ENCODE measurements at regions not wholly inside any gene's neighbourhood (a gene's known extent, or its start where the extent isn't known, plus 50 kb on each side); places are given as distances from the start of the nearest gene placed in this dataset.

DNA sequence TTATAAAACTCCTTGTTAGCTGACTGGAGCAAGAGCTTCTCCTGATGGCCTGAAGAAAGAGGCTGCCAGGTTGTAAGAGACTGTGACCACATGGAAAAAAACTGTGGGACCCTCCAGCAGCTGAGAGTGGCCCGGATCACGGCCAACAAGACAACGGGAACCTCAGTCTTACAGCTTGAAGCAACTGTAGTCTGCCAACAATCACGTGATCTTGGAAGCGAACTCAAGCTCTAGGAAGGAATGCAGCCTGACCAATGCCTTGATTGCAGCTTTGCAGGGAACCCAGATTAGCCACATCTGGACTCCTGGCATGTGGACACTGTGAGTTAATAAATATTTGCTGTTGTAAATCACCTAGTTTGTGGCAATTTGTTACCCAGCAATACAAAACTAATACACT, 442.6 kb upstream of the PRMT6 start:
- no peak overlapping the region for H3K27ac ChIP-seq
- H3K36me3 ChIP-seq = no peaks in the 10 kb centered on the region
- TF ChIP-seq POLR2AphosphoS5 (IDR thresholded peaks at IDR 0.05) (no peak), CTCF (IDR thresholded peaks at IDR 0.05 in 8 of 11, conservative IDR thresholded peaks at IDR 0.05 in 3 of 11) (no peak), POLR2A (IDR thresholded peaks at IDR 0.05) (no peak)
- H3K9me3 ChIP-seq = no peaks in the 10 kb centered on the region
- no peaks in the 10 kb centered on the region for H3K27me3 ChIP-seq (replicated peaks in 1 of 7)
- no peak overlapping the region for H3K4me3 ChIP-seq
- intact Hi-C loops (cut with DNase I; ENCODE audit: low total_unique reads) = no loop called here
- DNase-seq = no peak
- no peaks in the 10 kb centered on the region for H3K4me1 ChIP-seq
- whole genome bisulfite sequencing, 5 donors = 78 to 86% (median 79%) methylated on average over 5 of the region's 5 CpGs

DNA sequence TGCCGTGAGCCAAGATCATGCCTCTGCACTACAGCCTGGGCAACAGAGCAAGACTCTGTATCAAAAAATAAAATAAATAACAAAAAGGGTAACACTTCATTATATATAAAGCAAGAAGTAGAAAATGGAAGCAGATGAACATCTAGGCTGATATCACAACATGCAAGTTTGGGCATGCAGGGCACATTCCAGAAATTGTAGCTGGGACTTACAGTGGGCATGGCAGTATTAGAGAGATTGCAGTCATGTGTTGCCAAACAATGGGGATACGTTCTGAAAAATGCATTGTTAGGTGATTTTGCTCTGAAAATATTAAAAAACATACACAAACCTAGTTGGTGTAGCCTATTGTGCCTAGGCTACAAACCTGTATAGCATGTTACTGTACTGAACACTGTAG, 441.0 kb upstream of the PRMT6 start:
- intact Hi-C loops (cut with DNase I; ENCODE audit: low total_unique reads) = no loop called here
- Histone ChIP-seq H3K36me3 (no peaks in the 10 kb centered on the region), H3K4me3 (no peak overlapping the region), H3K9me3 (no peaks in the 10 kb centered on the region), H3K27me3 (replicated peaks in 1 of 7) (no peaks in the 10 kb centered on the region), H3K4me1 (no peaks in the 10 kb centered on the region), H3K27ac (no peak overlapping the region)
- TF ChIP-seq CTCF (IDR thresholded peaks at IDR 0.05 in 8 of 11, conservative IDR thresholded peaks at IDR 0.05 in 3 of 11) = no peak
- TF ChIP-seq POLR2A (IDR thresholded peaks at IDR 0.05) = no peak
- no peak for TF ChIP-seq POLR2AphosphoS5 (IDR thresholded peaks at IDR 0.05)
- 64 to 78% (median 73%) methylated on average over 2 of the region's 2 CpGs for WGBS, 5 donors
- DNase-seq = no peak

GRCh38 chr1:106619080-106619826, 437.2 kb upstream of the PRMT6 start:
- Histone ChIP-seq H3K36me3 (no peaks in the 10 kb centered on the region), H3K4me1 (no peaks in the 10 kb centered on the region), H3K27me3 (replicated peaks in 1 of 7) (no peaks in the 10 kb centered on the region), H3K9me3 (peaks cover 0 to 9% (median 0%) of the 10 kb centered on the region in 8 donors), H3K27ac (no peak overlapping the region), H3K4me3 (no peak overlapping the region)
- intact Hi-C loops (cut with DNase I; ENCODE audit: low total_unique reads) = no loop called here
- TF ChIP-seq POLR2AphosphoS5 (IDR thresholded peaks at IDR 0.05) (no peak), CTCF (IDR thresholded peaks at IDR 0.05 in 8 of 11, conservative IDR thresholded peaks at IDR 0.05 in 3 of 11) (no peak), POLR2A (IDR thresholded peaks at IDR 0.05) (no peak)
- peak; percentile 55 for DNase-seq
- 80 to 86% (median 83%) methylated on average over 7 to 11 of the region's 11 CpGs for WGBS, 5 donors

DNA sequence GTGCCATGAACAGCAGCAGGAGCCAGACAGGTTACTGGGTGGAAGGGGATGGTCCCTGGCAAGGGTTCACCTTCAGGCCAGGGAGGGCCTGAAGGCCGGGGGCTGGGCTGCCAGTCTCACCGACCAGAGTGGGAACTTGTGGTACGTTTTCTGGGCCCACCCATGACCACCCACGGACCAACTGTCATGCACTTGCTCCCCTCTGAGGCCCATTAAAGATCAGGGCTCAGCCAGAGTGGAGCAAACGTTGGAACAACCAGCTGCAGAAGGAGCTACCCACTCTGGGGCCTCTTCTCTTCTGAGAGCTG, 436.7 kb upstream of the PRMT6 start:
- Histone ChIP-seq H3K4me3 (no peak overlapping the region), H3K27me3 (replicated peaks in 1 of 7) (no peaks in the 10 kb centered on the region), H3K4me1 (no peaks in the 10 kb centered on the region), H3K36me3 (no peaks in the 10 kb centered on the region), H3K9me3 (peaks cover 0 to 9% (median 0%) of the 10 kb centered on the region in 8 donors), H3K27ac (no peak overlapping the region)
- WGBS, 5 donors = 20 to 70% (median 54%) methylated on average over 1 to 5 of the region's 5 CpGs
- TF ChIP-seq CTCF (IDR thresholded peaks at IDR 0.05 in 8 of 11, conservative IDR thresholded peaks at IDR 0.05 in 3 of 11) (no peak), POLR2AphosphoS5 (IDR thresholded peaks at IDR 0.05) (no peak), POLR2A (IDR thresholded peaks at IDR 0.05) (no peak)
- intact Hi-C loops (cut with DNase I; ENCODE audit: low total_unique reads) = no loop called here
- peak; percentile 64 for DNase-seq
